ENCODE measurements at regions not wholly inside any gene's neighbourhood (a gene's known extent, or its start where the extent isn't known, plus 50 kb on each side); places are given as distances from the start of the nearest gene placed in this dataset.

GRCh38 chr18:29313312-29313711 lies 1136.4 kb upstream of the CDH2 start (continued):
- no peak for TF ChIP-seq BCL11A (IDR thresholded peaks at IDR 0.05; ENCODE audit: low read depth in 2 of 2, low read length in 2 of 2)
- no peak for TF ChIP-seq SIN3A (conservative IDR thresholded peaks at IDR 0.05 in 1 of 2, IDR thresholded peaks at IDR 0.05 in 1 of 2; ENCODE audit: low read depth in 1 of 2, low read length in 2 of 2)
